K562 (cell line): ENCODE measurements at regions not wholly inside any gene's neighbourhood (a gene's known extent, or its start where the extent isn't known, plus 50 kb on each side); places are given as distances from the start of the nearest gene placed in this dataset.
A peak's percentile ranks its signal among the peaks of the same experiment; 100 is the strongest.

ENCODE experiments used
- E2F5 ChIP-seq: sonication (generic); formaldehyde crosslinking; IDR thresholded peaks from 2 replicates; pipeline ENCODE4 v1.8.0; 2022; ENCODE audit warnings: mild to moderate bottlenecking, missing genetic modification reagents
- MGA ChIP-seq: fragments of 450-650 bp; IDR thresholded peaks from 2 replicates; pipeline ENCODE4 v1.6.1; 2016; ENCODE audit warnings: mild to moderate bottlenecking, moderate library complexity
- MLX ChIP-seq, 2 experiments: fragments of 450-650 bp in 1 of 2; sonication (generic) in 1 of 2; formaldehyde crosslinking; conservative IDR thresholded peaks; 2 replicates each; pipeline versions ENCODE4 v1.4.0 to v1.8.1; 2020 to 2022; ENCODE audit warnings: mild to moderate bottlenecking in 1 of 2, missing genetic modification reagents in 1 of 2
- PHF8 ChIP-seq: fragments of 200-600 bp; sonication (generic); IDR thresholded peaks from 2 replicates; pipeline ENCODE4 v1.6.1; 2012; ENCODE audit warnings: mixed run types, mild to moderate bottlenecking, inconsistent platforms, low read length, moderate library complexity, borderline replicate concordance
- PML ChIP-seq: IDR thresholded peaks from 2 replicates; pipeline ENCODE4 v1.6.1; 2012; ENCODE audit warnings: low read length, inconsistent platforms
- PURB ChIP-seq: sonication (generic); formaldehyde crosslinking; IDR thresholded peaks from 2 replicates; pipeline ENCODE4 v1.9.0; 2021; ENCODE audit warnings: low read depth, mild to moderate bottlenecking, missing genetic modification reagents
- SOX6 ChIP-seq: fragments of 450-650 bp; IDR thresholded peaks from 2 replicates; pipeline ENCODE4 v1.6.1; 2014; ENCODE audit warnings: mild to moderate bottlenecking
- TCF3 ChIP-seq: sonication (generic); formaldehyde crosslinking; IDR thresholded peaks from 2 replicates; pipeline ENCODE4 v1.4.0; 2020; ENCODE audit warnings: mild to moderate bottlenecking, missing genetic modification reagents
- ZNF197 ChIP-seq: fragments of 200-800 bp; sonication (Bioruptor generic); IDR thresholded peaks from 2 replicates; pipeline ENCODE4 v1.6.1; 2016; ENCODE audit warnings: low read depth, missing genetic modification characterization, missing compliant biosample characterization

DNA sequence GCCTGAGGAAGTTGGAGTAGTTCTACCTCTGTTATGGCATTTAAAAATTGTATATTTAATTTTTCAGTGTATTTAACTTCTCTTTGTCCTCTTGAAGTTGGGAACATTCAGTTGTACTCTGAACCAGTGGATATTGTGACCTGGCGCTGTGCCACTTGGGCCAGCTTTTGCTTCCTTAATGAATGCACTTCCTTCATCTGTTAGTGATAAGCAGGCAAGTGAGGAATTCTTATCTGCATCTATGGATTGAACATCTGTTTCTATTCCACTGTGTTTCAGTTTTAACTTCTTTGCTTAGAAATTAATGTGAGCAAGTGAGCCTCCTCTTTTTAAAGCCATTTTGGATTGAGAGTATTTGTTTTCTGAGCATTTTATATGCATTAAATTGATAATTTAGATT is 128.3 kb downstream of the UCHL1 start (continued):
- TF ChIP-seq MGA = no peak
- TF ChIP-seq SOX6 = peak; percentile 62; the same call in 1 of the 2 replicates
- peak; percentile 65 for TF ChIP-seq TCF3
- peak; percentile 53; the same call in 1 of the 2 replicates for TF ChIP-seq PML
- no peak for TF ChIP-seq E2F5 (CRISPR knock-in tag)
- no peak for TF ChIP-seq ZNF197 (CRISPR knock-in tag)
- TF ChIP-seq PHF8 = no peak
- no peak for TF ChIP-seq MLX (CRISPR knock-in tag; conservative IDR thresholded peaks at IDR 0.05)
- no peak for TF ChIP-seq PURB (CRISPR knock-in tag)
